NCI-H345 (cell line): ENCODE measurements at regions not wholly inside any gene's neighbourhood (a gene's known extent, or its start where the extent isn't known, plus 50 kb on each side); places are given as distances from the start of the nearest gene placed in this dataset.
"Not testable (repeated sequence)": the region's sequence is repeated elsewhere in the genome, so short reads cannot be mapped to it uniquely, and the experiment has no call there.

ENCODE experiments used
- DNase-seq: peaks from one replicate; lab custom pipeline; 2025; lab: John Stamatoyannopoulos, UW

DNA sequence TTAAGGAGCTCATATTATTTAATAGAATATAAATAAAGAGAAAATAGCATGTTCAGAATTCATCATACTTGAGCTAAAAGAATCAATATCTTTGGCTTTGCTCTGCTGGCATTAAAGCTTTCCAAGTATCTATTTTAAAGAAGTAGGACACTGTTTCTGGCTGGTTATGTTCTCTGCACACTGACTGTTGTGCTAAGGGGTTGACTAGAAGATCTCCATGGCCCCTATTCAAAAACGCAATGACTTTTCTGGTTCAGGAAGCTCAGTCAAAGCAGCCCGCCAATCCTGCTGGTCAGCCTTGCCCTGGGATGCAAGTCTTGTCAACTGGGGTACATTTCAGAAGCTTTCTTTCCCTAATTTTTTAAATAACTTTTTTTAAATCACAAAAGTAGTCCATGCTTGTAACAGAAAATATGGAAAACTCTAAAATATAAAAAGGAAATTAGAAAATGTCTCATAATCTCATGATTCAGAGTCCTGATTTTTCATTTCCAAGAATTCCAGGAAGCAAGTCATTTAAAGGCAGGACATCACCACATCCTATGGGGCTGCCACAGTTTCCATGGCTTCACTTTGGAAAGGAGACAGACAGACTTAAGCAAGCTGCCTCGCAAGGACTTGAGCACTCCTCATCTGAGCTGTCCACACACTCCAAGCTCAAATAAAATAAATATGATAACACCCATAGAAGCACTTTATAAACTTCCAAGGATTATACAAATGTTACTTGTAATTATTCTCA lies 195.1 kb downstream of the TXNL1 start:
- DNase-seq: no peak

GRCh38 chr18:56438480-56438879 lies 199.9 kb downstream of the TXNL1 start:
- DNase-seq: not testable (repeated sequence)

DNA sequence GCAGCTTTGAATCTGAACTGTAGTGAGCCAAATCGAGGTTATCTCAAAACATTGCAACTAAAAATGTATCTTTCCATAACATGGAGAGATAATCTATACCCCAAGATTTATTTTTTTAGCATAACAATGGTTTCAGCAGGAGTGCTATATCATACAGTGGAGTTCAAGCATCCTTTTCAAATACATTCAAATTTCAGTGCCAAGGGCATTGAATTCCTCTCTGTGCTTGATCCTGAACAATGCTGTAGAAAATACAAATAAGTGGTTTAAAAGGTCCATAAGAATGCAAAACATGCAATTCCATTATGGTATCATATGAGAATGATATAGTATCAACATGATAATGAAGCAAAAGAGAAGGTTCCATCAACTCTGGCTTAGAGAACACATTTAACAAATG lies 201.7 kb downstream of the TXNL1 start:
- DNase-seq: no peak

DNA sequence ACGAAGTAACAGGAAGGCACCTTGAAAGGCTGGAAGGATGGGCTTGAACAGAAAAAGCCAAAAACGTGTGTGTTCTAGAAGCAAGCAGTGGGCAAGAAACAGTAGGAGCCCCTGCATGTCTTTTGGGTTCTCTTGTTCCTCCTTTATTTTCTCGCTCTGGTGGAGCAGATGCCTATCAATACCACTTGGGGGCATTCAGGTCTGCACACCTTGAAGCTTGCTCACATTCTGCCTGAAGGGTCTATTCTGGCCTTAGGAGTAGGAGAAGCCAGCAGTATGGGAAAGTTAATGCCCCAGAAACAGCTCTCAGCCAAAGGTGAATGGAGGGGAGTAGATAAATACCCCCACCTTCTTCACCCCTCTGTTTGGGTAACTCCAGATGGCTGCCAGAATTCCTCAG lies 204.5 kb downstream of the TXNL1 start:
- no peak for DNase-seq

DNA sequence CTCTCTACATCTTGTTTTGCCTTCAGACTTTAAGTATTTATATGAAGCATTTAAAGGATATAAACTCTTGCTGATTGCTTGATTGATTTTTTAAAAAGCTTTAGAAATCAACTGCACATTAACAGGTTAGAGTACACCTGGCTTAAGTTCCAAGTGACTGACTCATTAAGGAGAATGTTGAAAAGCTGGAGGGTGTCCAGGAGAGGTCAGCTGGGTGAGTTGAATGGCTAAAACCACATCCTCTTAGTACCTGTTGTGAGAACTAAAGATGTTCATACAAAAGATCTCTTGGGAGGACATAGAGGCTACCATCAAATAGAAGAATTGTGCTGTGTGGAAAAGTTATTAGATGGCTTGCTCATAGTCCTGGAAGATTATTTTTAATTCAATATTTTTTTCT lies 206.8 kb downstream of the TXNL1 start:
- no peak for DNase-seq

DNA sequence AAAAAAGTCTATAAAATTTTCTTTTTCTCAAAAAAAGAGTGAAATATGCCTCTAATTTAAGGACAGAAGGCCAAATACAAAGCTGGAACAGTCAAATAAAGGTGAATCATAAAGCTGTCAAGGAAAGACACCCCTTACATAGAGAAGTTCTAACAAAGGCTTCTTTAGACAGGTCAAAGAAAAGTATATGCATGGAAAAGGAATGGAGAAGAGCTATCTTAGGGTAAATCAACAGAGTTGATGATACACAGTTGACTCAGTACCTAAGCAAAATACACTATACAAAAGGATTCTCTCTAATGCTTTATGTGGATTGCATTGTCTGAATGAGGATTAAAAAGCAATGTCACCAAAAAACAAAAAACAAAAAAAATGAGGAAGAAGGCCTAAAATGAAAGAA lies 214.8 kb downstream of the TXNL1 start:
- DNase-seq: no peak

- DNase-seq: no peak
Measured at GRCh38 chr18:56421647-56422046, 216.7 kb downstream of the TXNL1 start.

DNA sequence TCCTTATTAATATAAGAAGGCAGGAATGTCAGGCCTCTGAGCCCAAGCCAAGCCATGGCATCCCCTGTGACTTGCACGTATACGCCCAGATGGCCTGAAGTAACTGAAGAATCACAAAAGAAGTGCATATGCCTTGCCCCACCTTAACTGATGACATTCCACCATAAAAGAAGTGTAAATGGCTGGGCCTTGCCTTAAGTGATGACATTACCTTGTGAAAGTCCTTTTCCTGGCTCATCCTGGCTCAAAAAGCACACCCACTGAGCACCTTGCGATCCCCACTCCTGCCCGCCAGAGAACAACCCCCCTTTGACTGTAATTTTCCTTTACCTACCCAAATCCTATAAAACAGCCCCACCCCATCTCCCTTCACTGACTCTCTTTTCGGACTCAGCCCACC lies 217.5 kb downstream of the TXNL1 start:
- DNase-seq: not testable (repeated sequence)

GRCh38 chr18:56414357-56414756 lies 224.0 kb downstream of the TXNL1 start:
- no peak for DNase-seq

DNA sequence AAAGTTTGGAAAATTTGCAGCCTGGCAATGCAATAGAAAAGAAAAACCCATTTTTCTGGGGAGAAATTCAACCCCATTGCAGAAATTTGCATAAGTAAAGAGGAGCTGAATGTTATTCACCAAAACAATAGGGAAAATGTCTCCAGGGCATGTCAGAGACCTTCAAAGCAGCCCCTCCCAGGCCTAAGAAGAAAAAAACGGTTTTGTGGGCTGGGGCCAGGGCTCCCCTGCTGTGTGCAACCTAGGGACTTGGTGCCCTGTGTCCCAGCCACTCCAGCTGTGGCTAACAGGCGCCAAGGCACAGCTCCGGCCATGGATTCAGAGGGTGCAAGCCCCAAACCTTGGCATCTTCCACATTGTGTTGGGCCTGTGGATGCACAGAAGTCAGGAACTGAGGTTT lies 224.5 kb downstream of the TXNL1 start:
- DNase-seq: no peak

DNA sequence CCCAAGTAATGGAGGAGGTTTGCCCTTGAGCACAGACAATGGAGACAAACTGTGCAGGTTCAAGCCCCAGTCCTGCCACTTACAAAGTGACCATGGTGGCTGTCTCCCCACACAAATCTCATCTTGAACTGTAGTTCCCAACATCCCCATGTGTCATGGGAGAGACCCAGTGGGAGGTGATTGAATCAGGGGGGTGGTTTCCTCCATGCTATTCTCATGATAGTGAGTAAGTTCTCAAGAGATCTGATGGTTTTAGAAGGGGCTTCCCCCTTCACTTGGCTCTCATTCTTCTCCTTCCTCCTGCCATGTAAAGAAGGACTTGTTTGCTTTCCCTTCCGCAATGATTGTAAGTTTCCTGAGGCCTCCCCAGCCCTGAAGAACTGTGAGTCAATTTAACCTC lies 225.4 kb downstream of the TXNL1 start:
- DNase-seq: no peak

DNA sequence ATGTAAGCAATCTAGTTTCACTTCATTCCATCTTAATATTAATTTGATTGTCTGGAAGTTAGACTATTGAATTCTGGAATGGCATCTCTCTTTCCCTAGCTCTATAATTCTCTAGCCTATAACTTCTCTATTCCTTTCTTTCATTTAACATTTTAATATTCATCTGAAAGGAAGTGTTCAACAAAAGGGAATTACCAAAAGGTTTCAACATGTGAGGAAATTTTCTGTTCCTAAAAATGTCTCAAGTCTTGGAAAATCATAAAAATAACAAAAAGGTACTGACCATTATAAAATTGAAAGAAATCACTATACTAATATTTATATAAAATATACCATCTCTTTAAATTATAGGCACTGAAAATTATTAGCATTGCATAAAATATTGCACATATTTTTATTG lies 228.7 kb downstream of the TXNL1 start:
- no peak for DNase-seq

DNA sequence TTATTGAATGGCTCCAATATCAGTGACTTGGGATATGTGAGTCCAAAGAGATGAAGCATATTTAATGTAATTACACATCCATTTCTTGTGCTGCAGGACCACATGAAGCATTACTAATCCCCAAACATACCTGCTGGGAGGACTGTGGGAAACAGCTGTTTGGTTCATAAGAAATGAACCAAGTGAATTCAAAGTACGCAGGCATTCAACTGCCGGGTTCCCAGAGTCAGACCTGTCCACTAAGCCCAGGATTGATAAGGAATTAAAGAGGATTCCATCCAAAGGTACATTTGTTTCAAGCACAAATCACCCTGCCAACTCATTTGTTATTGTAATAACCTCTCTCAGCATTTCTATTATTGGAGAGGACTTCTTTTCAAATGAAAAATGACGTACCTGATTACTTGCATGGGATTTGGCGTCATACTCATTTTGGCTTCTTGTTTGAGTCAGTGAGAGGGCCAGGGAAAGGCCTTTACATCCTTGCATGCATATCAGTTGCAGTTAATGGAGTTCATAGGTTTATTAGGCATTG lies 230.7 kb downstream of the TXNL1 start:
- no peak for DNase-seq

- no peak for DNase-seq
Measured at GRCh38 chr18:56402872-56403516, 235.4 kb downstream of the TXNL1 start.

GRCh38 chr18:56393870-56394269 lies 244.5 kb downstream of the TXNL1 start:
- no peak for DNase-seq

- no peak for DNase-seq
Measured at GRCh38 chr18:56391931-56392590, 246.3 kb downstream of the TXNL1 start.

DNA sequence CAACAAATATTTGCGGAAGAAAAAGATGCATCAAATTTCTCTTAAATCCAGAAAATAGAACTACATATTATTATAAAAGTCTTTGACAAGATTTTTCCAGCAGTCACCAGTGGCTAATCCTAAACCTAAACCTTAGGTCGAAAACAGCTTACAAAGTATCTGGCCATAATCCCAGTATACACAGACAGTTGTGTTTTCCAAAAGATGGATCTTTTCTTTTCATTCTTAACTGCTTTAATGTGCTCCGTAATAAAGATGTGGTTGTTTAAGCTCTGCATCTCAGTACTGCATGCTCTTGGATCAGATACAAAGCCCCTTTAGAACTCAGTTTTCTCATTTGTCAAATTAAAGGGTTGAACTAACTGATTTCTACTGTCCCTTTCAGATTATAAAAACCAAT lies 247.8 kb downstream of the TXNL1 start:
- DNase-seq: no peak

- DNase-seq: no peak
Measured at GRCh38 chr18:56389190-56389589, 249.2 kb downstream of the TXNL1 start.

DNA sequence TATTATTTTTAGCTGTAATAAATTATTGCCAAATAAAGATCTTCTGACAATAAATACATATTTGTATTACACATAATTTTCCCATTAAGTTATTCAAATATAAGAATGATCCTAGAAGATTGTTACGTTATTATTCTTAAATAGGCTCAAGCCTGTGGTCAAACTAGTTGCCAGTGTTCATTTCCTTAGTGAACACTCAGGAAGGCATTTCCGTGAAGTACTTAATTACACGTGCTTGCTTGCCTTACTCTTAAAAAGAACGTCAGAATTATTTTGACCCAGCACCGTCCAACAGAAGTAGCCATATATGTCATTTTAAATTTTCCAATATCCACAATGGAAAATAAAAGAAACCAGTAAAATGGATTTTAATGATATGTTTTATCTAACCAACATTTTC lies 249.8 kb downstream of the TXNL1 start:
- no peak for DNase-seq

GRCh38 chr18:56386856-56387255 lies 251.5 kb downstream of the TXNL1 start:
- DNase-seq: no peak

DNA sequence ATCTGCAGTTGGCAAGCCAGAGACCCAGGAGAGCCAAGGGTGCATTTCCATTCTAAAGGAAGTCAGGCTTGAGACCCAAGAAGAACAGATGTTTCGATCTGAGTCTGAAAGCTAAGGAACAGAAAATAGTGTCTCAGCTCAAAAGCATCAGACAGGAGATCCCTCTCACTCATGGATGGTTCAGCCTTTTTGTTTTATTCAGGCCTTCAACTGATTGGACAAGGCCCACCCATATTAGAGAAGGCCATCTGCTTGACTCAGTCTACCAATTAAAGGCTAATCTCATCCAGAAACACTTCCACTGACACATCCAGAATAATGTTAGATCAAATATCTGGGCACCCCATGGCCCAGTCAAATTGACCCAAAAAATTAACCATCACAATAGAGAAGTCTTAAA lies 255.0 kb downstream of the TXNL1 start:
- no peak for DNase-seq

GRCh38 chr18:56382541-56382940 lies 255.9 kb downstream of the TXNL1 start:
- DNase-seq: no peak

- no peak for DNase-seq
Measured at GRCh38 chr18:56381196-56381595, 257.2 kb downstream of the TXNL1 start.
